HCT116 (cell line): ENCODE measurements at regions not wholly inside any gene's neighbourhood (a gene's known extent, or its start where the extent isn't known, plus 50 kb on each side); places are given as distances from the start of the nearest gene placed in this dataset.
A peak's percentile ranks its signal among the peaks of the same experiment; 100 is the strongest.

Source experiments
- ATAC-seq: fragments of 200-7000 bp; cut with Tn5 transposase; 2 replicates; pipeline ENCODE4 v1.9.1; 2020; ENCODE audit warnings: mild to moderate bottlenecking, moderate library complexity
- BruUV-seq: library from RNA; stranded (reverse); fragments of 400-500 nt; replicated peaks from 2 replicates; lab custom pipeline; 2021; lab: Mats Ljungman, UMichigan
- CTCF ChIA-PET: fragments of 300-600 bp; sonication (Branson Sonifier 250); formaldehyde crosslinking; loops from one replicate; lab custom pipeline; 2021; ENCODE audit warnings: antibody characterized with exemption; lab: Charles Lee
- POLR2A ChIA-PET: fragments of 300-600, 350-600 bp; sonication (Branson Sonifier 250); formaldehyde crosslinking; loops from one replicate; lab custom pipeline; 2021; ENCODE audit warnings: antibody characterized with exemption; lab: Charles Lee
- RAD21 ChIA-PET, 2 experiments: fragments of 300-600 bp; sonication (Branson Sonifier 250); formaldehyde crosslinking; loops; one replicate each; lab custom pipeline; 2023; ENCODE audit warnings: low total read pairs in 2 of 2; ENCODE audit not compliant: uncharacterized antibody in 2 of 2, unreplicated experiment in 2 of 2, low non-redundant PET in 1 of 2; lab: Charles Lee
- DNase-seq: peaks from one replicate; pipeline ENCODE4 v3.0.0-alpha.2; 2010; ENCODE audit warnings: low read depth, low spot score
- H2AFZ ChIP-seq: fragments of 200-600 bp; shearing (Covaris generic), sonication (generic); 2 replicates; pipeline ENCODE4 v1.6.1; 2017; ENCODE audit warnings: low read depth, mixed run types, mixed read lengths, antibody characterized with exemption, low read length; ENCODE audit not compliant: poor library complexity, severe bottlenecking
- H3K27ac ChIP-seq: 2 replicates; pipeline ENCODE4 v1.5.1; 2012; ENCODE audit warnings: low read depth, low read length
- H3K27me3 ChIP-seq: fragments of 200-600 bp; sonication (generic); 2 replicates; pipeline ENCODE4 v1.6.1; 2016; ENCODE audit warnings: mixed run types, low read length, mixed read lengths; ENCODE audit not compliant: insufficient read depth
- H3K36me3 ChIP-seq, 2 experiments: fragments of 200-500 bp in 1 of 2; fragments of 200-600 bp in 1 of 2; sonication (Bioruptor generic) in 1 of 2; sonication (generic) in 1 of 2; 2 replicates each; pipeline versions ENCODE4 v1.5.1 to v1.6.1; 2014 to 2016; ENCODE audit warnings: low read length in 2 of 2, inconsistent platforms in 1 of 2, mixed read lengths in 1 of 2, mixed run types in 1 of 2; ENCODE audit not compliant: insufficient read depth in 2 of 2, control insufficient read depth in 1 of 2
- H3K4me1 ChIP-seq, 2 experiments: fragments of 200-600 bp in 1 of 2; sonication (generic) in 1 of 2; 2 replicates each; pipeline versions ENCODE4 v1.5.1 to v1.6.1; 2012 to 2017; ENCODE audit warnings: low read length in 2 of 2, inconsistent platforms in 1 of 2, mild to moderate bottlenecking in 1 of 2, mixed read lengths in 1 of 2, mixed run types in 1 of 2, moderate library complexity in 1 of 2; ENCODE audit not compliant: insufficient read depth in 2 of 2, control insufficient read depth in 1 of 2
- H3K4me2 ChIP-seq: fragments of 200-600 bp; sonication (generic); 2 replicates; pipeline ENCODE4 v1.6.1; 2017; ENCODE audit warnings: mixed run types, low read length, mixed read lengths
- H3K4me3 ChIP-seq, 2 experiments: fragments of 200-600 bp in 1 of 2; sonication (generic) in 1 of 2; replicated peaks in 1 of 2; 2 replicates each; pipeline ENCODE4 v1.5.1; 2011 to 2016; ENCODE audit warnings: low read length in 2 of 2, control low read depth in 1 of 2, low read depth in 1 of 2, mild to moderate bottlenecking in 1 of 2, mixed read lengths in 1 of 2, mixed run types in 1 of 2
- H3K79me2 ChIP-seq: fragments of 200-600 bp; sonication (generic); 2 replicates; pipeline ENCODE4 v1.6.1; 2017; ENCODE audit warnings: mild to moderate bottlenecking, mixed run types, low read length, moderate library complexity, mixed read lengths; ENCODE audit not compliant: insufficient read depth
- H3K9ac ChIP-seq: fragments of 200-600 bp; sonication (generic); 2 replicates; pipeline ENCODE4 v1.6.1; 2016; ENCODE audit warnings: low read length, mixed read lengths
- H3K9me2 ChIP-seq: fragments of 200-600 bp; sonication (generic), shearing (Covaris generic); 2 replicates; pipeline ENCODE4 v1.6.1; 2017; ENCODE audit warnings: mixed run types, mild to moderate bottlenecking, moderate library complexity; ENCODE audit not compliant: insufficient read depth
- H3K9me3 ChIP-seq, 2 experiments: fragments of 200-500 bp in 1 of 2; fragments of 200-600 bp in 1 of 2; sonication (Bioruptor generic) in 1 of 2; sonication (generic) in 1 of 2; 2 replicates each; pipeline ENCODE4 v1.6.1; 2014 to 2017; ENCODE audit warnings: low read length in 2 of 2, mixed read lengths in 2 of 2, inconsistent platforms in 1 of 2, low read depth in 1 of 2, mild to moderate bottlenecking in 1 of 2, mixed run types in 1 of 2, moderate library complexity in 1 of 2; ENCODE audit not compliant: control insufficient read depth in 1 of 2, insufficient read depth in 1 of 2
- H4K20me1 ChIP-seq: fragments of 200-600 bp; sonication (generic), shearing (Covaris generic); 2 replicates; pipeline ENCODE4 v1.6.1; 2017; ENCODE audit warnings: mixed run types, mild to moderate bottlenecking, moderate library complexity; ENCODE audit not compliant: insufficient read depth
- CBX3 ChIP-seq: IDR thresholded peaks from 2 replicates; pipeline ENCODE4 v1.6.1; 2012; ENCODE audit warnings: low read depth
- CEBPB ChIP-seq: IDR thresholded peaks from 2 replicates; pipeline ENCODE4 v1.6.1; 2012; ENCODE audit warnings: low read depth
- EZH2 ChIP-seq: fragments of 200-600 bp; sonication (generic); IDR thresholded peaks from 2 replicates; pipeline ENCODE4 v1.6.1; 2017; ENCODE audit warnings: antibody characterized with exemption, mixed run types
- EZH2phosphoT487 ChIP-seq: fragments of 200-600 bp; IDR thresholded peaks from 2 replicates; pipeline ENCODE4 v1.6.1; 2018; ENCODE audit warnings: antibody characterized with exemption, borderline replicate concordance
- FOSL1 ChIP-seq: IDR thresholded peaks from 2 replicates; pipeline ENCODE4 v1.6.1; 2012; ENCODE audit warnings: low read depth
- POLR2A ChIP-seq: IDR thresholded peaks from 2 replicates; pipeline ENCODE4 v1.7.0; 2011; ENCODE audit warnings: borderline replicate concordance; ENCODE audit not compliant: insufficient read depth, insufficient read length; ENCODE audit errors: extremely low read depth
- POLR2AphosphoS5 ChIP-seq: IDR thresholded peaks from 2 replicates; pipeline ENCODE4 v1.6.1; 2011; ENCODE audit warnings: mild to moderate bottlenecking, low read depth, low read length, moderate library complexity
- RAD21 ChIP-seq: IDR thresholded peaks from 2 replicates; pipeline ENCODE4 v1.6.1; 2012; ENCODE audit warnings: low read depth, mild to moderate bottlenecking
- SP1 ChIP-seq: IDR thresholded peaks from 2 replicates; pipeline ENCODE4 v1.6.1; 2012; ENCODE audit warnings: low read depth
- TCF7L2 ChIP-seq: IDR thresholded peaks from 2 replicates; pipeline ENCODE4 v1.7.0; 2011; ENCODE audit warnings: borderline replicate concordance, inconsistent platforms; ENCODE audit not compliant: insufficient read depth, insufficient read length; ENCODE audit errors: extremely low read depth
- YY1 ChIP-seq: IDR thresholded peaks from 2 replicates; pipeline ENCODE4 v1.6.1; 2011; ENCODE audit warnings: low read length, low read depth, moderate library complexity, mild to moderate bottlenecking; ENCODE audit not compliant: insufficient replicate concordance; ENCODE audit errors: extremely low read depth
- ZFX ChIP-seq: fragments of 450-650 bp; IDR thresholded peaks from 2 replicates; pipeline ENCODE4 v1.6.1; 2017
- intact Hi-C: fragments of 100-400 bp; cut with micrococcal nuclease; formaldehyde crosslinking; loops from 2 replicates; pipeline ENCODE4 v1.10.0; 2022
- TF ChIP-seq, protein P1 (sequence below), 3 experiments: fragments of 200-600 bp in 1 of 3; sonication (generic) in 1 of 3; IDR thresholded peaks in 2 of 3; conservative IDR thresholded peaks in 1 of 3; 2 replicates each; pipeline ENCODE4 v1.5.1; 2012 to 2017; ENCODE audit warnings: low read depth in 2 of 3, low read length in 2 of 3, antibody characterized with exemption in 1 of 3, borderline replicate concordance in 1 of 3, control low read depth in 1 of 3, mild to moderate bottlenecking in 1 of 3, mixed read lengths in 1 of 3, mixed run types in 1 of 3, moderate library complexity in 1 of 3; ENCODE audit not compliant: insufficient read depth in 1 of 3

DNA sequence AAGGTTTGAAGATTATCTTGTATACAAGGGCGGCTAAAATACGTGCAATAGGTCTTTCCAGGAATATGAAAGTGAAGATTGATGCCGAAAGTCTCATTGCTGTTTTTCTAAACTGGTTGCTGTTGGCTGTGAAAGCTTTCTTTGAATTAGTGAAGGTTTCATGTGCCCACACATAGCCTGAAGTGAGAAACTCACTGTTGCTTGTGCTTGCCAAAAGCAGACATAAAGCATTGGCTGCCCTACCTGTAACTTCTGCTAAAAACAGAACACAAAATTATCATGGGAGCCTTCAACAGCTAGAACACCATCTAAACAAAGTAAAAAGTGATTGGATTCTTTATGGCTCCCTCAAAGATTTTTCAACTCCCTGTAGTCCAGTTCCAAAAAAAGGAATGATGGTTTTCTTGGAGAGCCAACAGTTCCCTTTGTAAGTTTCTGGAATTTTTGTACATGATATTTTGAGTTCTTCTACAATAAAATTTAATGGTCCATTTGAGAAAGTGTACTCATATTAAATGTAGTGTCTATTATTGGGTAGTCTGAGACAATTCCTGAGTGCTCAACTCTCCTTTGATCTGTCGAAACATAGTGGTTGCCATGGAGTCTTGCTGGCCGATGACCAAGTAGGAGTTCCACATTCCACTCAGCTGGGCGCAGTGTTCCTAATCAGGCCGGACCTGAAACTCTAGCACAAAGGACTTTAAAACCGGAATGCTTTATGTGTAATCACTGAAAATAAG is 68.5 kb downstream of the PLEKHG1 start:
- intact Hi-C loops, result no loop called here
- RAD21 ChIA-PET, result no interaction called here
- CTCF ChIA-PET, result no interaction called here
- no peaks in the 10 kb centered on the region for H3K36me3 ChIP-seq
- peaks cover 17 to 21% of the 10 kb centered on the region in 2 experiments for H3K4me1 ChIP-seq
- no peaks in the 10 kb centered on the region for H3K27me3 ChIP-seq
- no peak overlapping the region for H3K9ac ChIP-seq
- DNase-seq, result peak; percentile 75
- H3K4me2 ChIP-seq, result peak overlapping the region; percentile 43
- H3K4me3 ChIP-seq, result no peak overlapping the region
- H4K20me1 ChIP-seq, result no peaks in the 10 kb centered on the region
- POLR2A ChIA-PET, result no interaction called here
- no peak for TF ChIP-seq ZFX
- peak; percentile 33; the same call in 1 of the 2 replicates for TF ChIP-seq RAD21
- no peak for TF ChIP-seq EZH2phosphoT487
- no peak for TF ChIP-seq EZH2
- no peak for TF ChIP-seq POLR2A
- TF ChIP-seq CEBPB, result peak; percentile 23; the same call in 1 of the 2 replicates
- TF ChIP-seq, protein P1, sequence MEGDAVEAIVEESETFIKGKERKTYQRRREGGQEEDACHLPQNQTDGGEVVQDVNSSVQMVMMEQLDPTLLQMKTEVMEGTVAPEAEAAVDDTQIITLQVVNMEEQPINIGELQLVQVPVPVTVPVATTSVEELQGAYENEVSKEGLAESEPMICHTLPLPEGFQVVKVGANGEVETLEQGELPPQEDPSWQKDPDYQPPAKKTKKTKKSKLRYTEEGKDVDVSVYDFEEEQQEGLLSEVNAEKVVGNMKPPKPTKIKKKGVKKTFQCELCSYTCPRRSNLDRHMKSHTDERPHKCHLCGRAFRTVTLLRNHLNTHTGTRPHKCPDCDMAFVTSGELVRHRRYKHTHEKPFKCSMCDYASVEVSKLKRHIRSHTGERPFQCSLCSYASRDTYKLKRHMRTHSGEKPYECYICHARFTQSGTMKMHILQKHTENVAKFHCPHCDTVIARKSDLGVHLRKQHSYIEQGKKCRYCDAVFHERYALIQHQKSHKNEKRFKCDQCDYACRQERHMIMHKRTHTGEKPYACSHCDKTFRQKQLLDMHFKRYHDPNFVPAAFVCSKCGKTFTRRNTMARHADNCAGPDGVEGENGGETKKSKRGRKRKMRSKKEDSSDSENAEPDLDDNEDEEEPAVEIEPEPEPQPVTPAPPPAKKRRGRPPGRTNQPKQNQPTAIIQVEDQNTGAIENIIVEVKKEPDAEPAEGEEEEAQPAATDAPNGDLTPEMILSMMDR (IDR thresholded peaks at IDR 0.05 in 2 of 3, conservative IDR thresholded peaks at IDR 0.05 in 1 of 3; ENCODE audit: borderline replicate concordance in 1 of 3, insufficient read depth in 1 of 3, low read depth in 2 of 3, low read length in 2 of 3), result peak in 2 of 3 experiments; percentile 32 to 34; a peak in 3 of 6 replicates
- no peak for TF ChIP-seq CBX3
- TF ChIP-seq POLR2AphosphoS5, result peak; percentile 56; the same call in 1 of the 2 replicates
- TF ChIP-seq FOSL1, result no peak
- 0 out of 2 replicates have a peak, but pooled peaks have one; percentile 26 for TF ChIP-seq SP1
- peak; percentile 92 for TF ChIP-seq TCF7L2
- TF ChIP-seq YY1, result no peak
- TF ChIP-seq, all 23 proteins: peak for 6
- Histone ChIP-seq H3K27ac (no peak overlapping the region), H3K79me2 (no peaks in the 10 kb centered on the region), H3K9me3 (no peaks in the 10 kb centered on the region), H2AFZ (no peak overlapping the region), H3K9me2 (no peaks in the 10 kb centered on the region; the same call in 1 of the 2 replicates)
- BruUV-seq, result no TSS peak
- peak; percentile 88 for ATAC-seq
